Panc1 (cell line): ENCODE measurements at regions not wholly inside any gene's neighbourhood (a gene's known extent, or its start where the extent isn't known, plus 50 kb on each side); places are given as distances from the start of the nearest gene placed in this dataset.

Source experiments
- POLR2AphosphoS5 ChIP-seq: IDR thresholded peaks from 2 replicates; pipeline ENCODE4 v1.6.1; 2012; ENCODE audit warnings: mild to moderate bottlenecking, low read depth, low read length, moderate library complexity
- TCF7L2 ChIP-seq: IDR thresholded peaks from 2 replicates; pipeline ENCODE4 v1.6.1; 2011; ENCODE audit warnings: mild to moderate bottlenecking, low read depth, low read length, inconsistent platforms
- TF ChIP-seq, protein P1 (sequence below): fragments of 450-650 bp; IDR thresholded peaks from 2 replicates; pipeline ENCODE4 v1.5.1; 2017; ENCODE audit warnings: mild to moderate bottlenecking
- TF ChIP-seq, protein P2 (sequence below), 2 experiments: IDR thresholded peaks; 2 replicates each; pipeline ENCODE4 v1.6.1; 2011 to 2012; ENCODE audit warnings: low read depth in 2 of 2, control low read depth in 1 of 2, low read length in 1 of 2, mild to moderate bottlenecking in 1 of 2, moderate library complexity in 1 of 2; ENCODE audit not compliant: insufficient read depth in 1 of 2

DNA sequence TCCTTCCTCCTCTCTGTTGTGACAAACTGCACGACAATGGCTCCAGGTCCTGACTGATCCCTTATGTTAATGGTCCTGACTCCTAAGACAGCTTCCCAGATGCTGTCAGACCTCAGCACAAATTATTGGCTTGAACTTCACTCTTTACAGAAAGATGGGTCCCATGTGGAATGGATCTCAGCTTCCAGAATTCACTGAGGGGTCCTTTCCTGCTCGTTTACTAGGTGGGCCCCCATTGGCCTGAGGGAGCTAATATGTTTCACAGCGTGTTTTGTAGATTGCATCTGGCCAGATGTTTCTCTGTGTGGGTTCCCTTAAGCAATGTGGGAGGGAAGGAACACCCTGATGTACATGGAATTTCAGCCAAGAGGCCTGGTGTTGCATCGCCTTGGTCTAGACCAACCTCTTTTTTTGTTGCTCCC is 826.6 kb downstream of the MAFB start:
- TF ChIP-seq TCF7L2 (no peak), POLR2AphosphoS5 (no peak)
- TF ChIP-seq, protein P1, sequence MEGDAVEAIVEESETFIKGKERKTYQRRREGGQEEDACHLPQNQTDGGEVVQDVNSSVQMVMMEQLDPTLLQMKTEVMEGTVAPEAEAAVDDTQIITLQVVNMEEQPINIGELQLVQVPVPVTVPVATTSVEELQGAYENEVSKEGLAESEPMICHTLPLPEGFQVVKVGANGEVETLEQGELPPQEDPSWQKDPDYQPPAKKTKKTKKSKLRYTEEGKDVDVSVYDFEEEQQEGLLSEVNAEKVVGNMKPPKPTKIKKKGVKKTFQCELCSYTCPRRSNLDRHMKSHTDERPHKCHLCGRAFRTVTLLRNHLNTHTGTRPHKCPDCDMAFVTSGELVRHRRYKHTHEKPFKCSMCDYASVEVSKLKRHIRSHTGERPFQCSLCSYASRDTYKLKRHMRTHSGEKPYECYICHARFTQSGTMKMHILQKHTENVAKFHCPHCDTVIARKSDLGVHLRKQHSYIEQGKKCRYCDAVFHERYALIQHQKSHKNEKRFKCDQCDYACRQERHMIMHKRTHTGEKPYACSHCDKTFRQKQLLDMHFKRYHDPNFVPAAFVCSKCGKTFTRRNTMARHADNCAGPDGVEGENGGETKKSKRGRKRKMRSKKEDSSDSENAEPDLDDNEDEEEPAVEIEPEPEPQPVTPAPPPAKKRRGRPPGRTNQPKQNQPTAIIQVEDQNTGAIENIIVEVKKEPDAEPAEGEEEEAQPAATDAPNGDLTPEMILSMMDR = no peak
- TF ChIP-seq, protein P2, sequence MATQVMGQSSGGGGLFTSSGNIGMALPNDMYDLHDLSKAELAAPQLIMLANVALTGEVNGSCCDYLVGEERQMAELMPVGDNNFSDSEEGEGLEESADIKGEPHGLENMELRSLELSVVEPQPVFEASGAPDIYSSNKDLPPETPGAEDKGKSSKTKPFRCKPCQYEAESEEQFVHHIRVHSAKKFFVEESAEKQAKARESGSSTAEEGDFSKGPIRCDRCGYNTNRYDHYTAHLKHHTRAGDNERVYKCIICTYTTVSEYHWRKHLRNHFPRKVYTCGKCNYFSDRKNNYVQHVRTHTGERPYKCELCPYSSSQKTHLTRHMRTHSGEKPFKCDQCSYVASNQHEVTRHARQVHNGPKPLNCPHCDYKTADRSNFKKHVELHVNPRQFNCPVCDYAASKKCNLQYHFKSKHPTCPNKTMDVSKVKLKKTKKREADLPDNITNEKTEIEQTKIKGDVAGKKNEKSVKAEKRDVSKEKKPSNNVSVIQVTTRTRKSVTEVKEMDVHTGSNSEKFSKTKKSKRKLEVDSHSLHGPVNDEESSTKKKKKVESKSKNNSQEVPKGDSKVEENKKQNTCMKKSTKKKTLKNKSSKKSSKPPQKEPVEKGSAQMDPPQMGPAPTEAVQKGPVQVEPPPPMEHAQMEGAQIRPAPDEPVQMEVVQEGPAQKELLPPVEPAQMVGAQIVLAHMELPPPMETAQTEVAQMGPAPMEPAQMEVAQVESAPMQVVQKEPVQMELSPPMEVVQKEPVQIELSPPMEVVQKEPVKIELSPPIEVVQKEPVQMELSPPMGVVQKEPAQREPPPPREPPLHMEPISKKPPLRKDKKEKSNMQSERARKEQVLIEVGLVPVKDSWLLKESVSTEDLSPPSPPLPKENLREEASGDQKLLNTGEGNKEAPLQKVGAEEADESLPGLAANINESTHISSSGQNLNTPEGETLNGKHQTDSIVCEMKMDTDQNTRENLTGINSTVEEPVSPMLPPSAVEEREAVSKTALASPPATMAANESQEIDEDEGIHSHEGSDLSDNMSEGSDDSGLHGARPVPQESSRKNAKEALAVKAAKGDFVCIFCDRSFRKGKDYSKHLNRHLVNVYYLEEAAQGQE (IDR thresholded peaks at IDR 0.05; ENCODE audit: insufficient read depth in 1 of 2, low read depth in 2 of 2, low read length in 1 of 2) = no peak
